Natural killer cell (primary cell): ENCODE measurements at regions not wholly inside any gene's neighbourhood (a gene's known extent, or its start where the extent isn't known, plus 50 kb on each side); places are given as distances from the start of the nearest gene placed in this dataset.

Source experiments
- ATAC-seq, 3 donors: fragments of 150-1000 bp in 2 of 3; fragments of 200-7000 bp in 1 of 3; cut with Tn5 transposase; 1 replicate in 1 of 3; 2 replicates in 2 of 3; pipeline ENCODE4 v1.10.0; 2021; ENCODE audit warnings: mild to moderate bottlenecking in 2 of 3, moderate library complexity in 2 of 3
- DNase-seq, 2 donors: peaks; one replicate each; pipeline versions ENCODE4 v3.0.0 to v3.0.0-alpha.2; 2013 to 2021; ENCODE audit warnings: mixed read lengths in 1 of 2
- H3K27ac ChIP-seq: one replicate; pipeline ENCODE4 v1.5.1; 2013; ENCODE audit warnings: mild to moderate bottlenecking, low read length
- H3K27me3 ChIP-seq: one replicate; pipeline ENCODE4 v1.6.1; 2013; ENCODE audit warnings: low read length; ENCODE audit not compliant: control insufficient read depth, insufficient read depth
- H3K36me3 ChIP-seq: one replicate; pipeline ENCODE4 v1.6.1; 2013; ENCODE audit warnings: low read length; ENCODE audit not compliant: control insufficient read depth, insufficient read depth
- H3K4me1 ChIP-seq: one replicate; pipeline ENCODE4 v1.6.1; 2013; ENCODE audit warnings: low read length; ENCODE audit not compliant: control insufficient read depth, insufficient read depth
- H3K4me3 ChIP-seq: one replicate; pipeline ENCODE4 v1.5.1; 2013; ENCODE audit warnings: low read length
- H3K9me3 ChIP-seq: one replicate; pipeline ENCODE4 v1.6.1; 2013; ENCODE audit warnings: low read length; ENCODE audit not compliant: control insufficient read depth, insufficient read depth
- H3K27ac Mint-ChIP-seq, 2 donors: one replicate each; pipeline ENCODE4 v1.8.0; 2022; ENCODE audit warnings: mild to moderate bottlenecking in 2 of 2, mixed read lengths in 2 of 2, moderate library complexity in 1 of 2
- H3K27me3 Mint-ChIP-seq, 2 donors: one replicate each; pipeline ENCODE4 v1.8.0; 2022; ENCODE audit warnings: low read depth in 2 of 2, mixed read lengths in 2 of 2
- H3K36me3 Mint-ChIP-seq: one replicate; pipeline ENCODE4 v1.8.0; 2022; ENCODE audit warnings: mixed read lengths
- H3K4me1 Mint-ChIP-seq, 2 donors: one replicate each; pipeline ENCODE4 v1.8.0; 2022; ENCODE audit warnings: mixed read lengths in 2 of 2
- H3K4me3 Mint-ChIP-seq: one replicate; pipeline ENCODE4 v1.8.0; 2022; ENCODE audit warnings: mild to moderate bottlenecking, moderate library complexity, mixed read lengths
- H3K9me3 Mint-ChIP-seq, 2 donors: one replicate each; pipeline ENCODE4 v1.8.0; 2022; ENCODE audit warnings: mixed read lengths in 2 of 2
- CTCF ChIP-seq: fragments of 200-600 bp; IDR thresholded peaks from one replicate; pipeline ENCODE4 v1.8.0; 2022; ENCODE audit warnings: antibody characterized with exemption
- WGBS: methylation state at CpG from one replicate; pipeline ENCODE4 v1.1.7; 2013; ENCODE audit warnings: missing lambda C conversion rate; ENCODE audit not compliant: insufficient coverage; 5-methylcytosine and 5-hydroxymethylcytosine counted together
- intact Hi-C: fragments of 100-400 bp; cut with micrococcal nuclease; formaldehyde crosslinking; loops from one replicate; pipeline ENCODE4 v1.14.2; 2022

GRCh38 chr5:109575506-109575905 is 114.2 kb upstream of the MAN2A1 start:
- ATAC-seq, result no peak
- Mint-ChIP-seq H3K4me1 (no peaks in the 10 kb centered on the region), H3K27ac (no peak overlapping the region), H3K27me3 (peaks cover 4 to 9% of the 10 kb centered on the region in 2 donors), H3K4me3 (no peak overlapping the region), H3K36me3 (no peaks in the 10 kb centered on the region), H3K9me3 (no peaks in the 10 kb centered on the region)
- no peak for TF ChIP-seq CTCF
- Histone ChIP-seq H3K27ac (no peak overlapping the region), H3K9me3 (no peaks in the 10 kb centered on the region), H3K36me3 (no peaks in the 10 kb centered on the region), H3K4me1 (no peaks in the 10 kb centered on the region), H3K27me3 (no peaks in the 10 kb centered on the region), H3K4me3 (no peak overlapping the region)
- WGBS, result 85% methylated on average over 2 of the region's 2 CpGs
- intact Hi-C loops, result no loop called here
- no peak for DNase-seq

- Mint-ChIP-seq H3K4me3 (no peak overlapping the region), H3K27ac (no peak overlapping the region), H3K4me1 (no peaks in the 10 kb centered on the region), H3K36me3 (no peaks in the 10 kb centered on the region), H3K9me3 (no peaks in the 10 kb centered on the region), H3K27me3 (peaks cover 4 to 9% of the 10 kb centered on the region in 2 donors)
- Histone ChIP-seq H3K27ac (no peak overlapping the region), H3K27me3 (no peaks in the 10 kb centered on the region), H3K36me3 (no peaks in the 10 kb centered on the region), H3K4me1 (no peaks in the 10 kb centered on the region), H3K9me3 (no peaks in the 10 kb centered on the region), H3K4me3 (no peak overlapping the region)
- ATAC-seq, result no peak
- intact Hi-C loops, result no loop called here
- DNase-seq, result no peak
- no peak for TF ChIP-seq CTCF
These were observed 114.7 kb upstream of the MAN2A1 start for GRCh38 chr5:109574985-109575384.

GRCh38 chr5:109573766-109574165 is 116.0 kb upstream of the MAN2A1 start:
- Histone ChIP-seq H3K27me3 (no peaks in the 10 kb centered on the region), H3K4me3 (no peak overlapping the region), H3K9me3 (no peaks in the 10 kb centered on the region), H3K27ac (no peak overlapping the region), H3K36me3 (no peaks in the 10 kb centered on the region), H3K4me1 (no peaks in the 10 kb centered on the region)
- DNase-seq, result no peak
- no peak for TF ChIP-seq CTCF
- Mint-ChIP-seq H3K27ac (no peak overlapping the region), H3K4me1 (no peaks in the 10 kb centered on the region), H3K27me3 (peaks cover 4 to 9% of the 10 kb centered on the region in 2 donors), H3K36me3 (no peaks in the 10 kb centered on the region), H3K4me3 (no peak overlapping the region), H3K9me3 (no peaks in the 10 kb centered on the region)
- 85% methylated on average over 3 of the region's 3 CpGs for WGBS
- intact Hi-C loops, result no loop called here
- ATAC-seq, result no peak

GRCh38 chr5:109573256-109573655 is 116.5 kb upstream of the MAN2A1 start:
- no peak overlapping the region for H3K27ac ChIP-seq
- Mint-ChIP-seq H3K9me3 (no peaks in the 10 kb centered on the region), H3K27ac (no peak overlapping the region), H3K36me3 (no peaks in the 10 kb centered on the region), H3K4me3 (no peak overlapping the region), H3K4me1 (no peaks in the 10 kb centered on the region), H3K27me3 (peaks cover 4 to 9% of the 10 kb centered on the region in 2 donors)
- no peaks in the 10 kb centered on the region for H3K9me3 ChIP-seq
- H3K4me1 ChIP-seq, result no peaks in the 10 kb centered on the region
- intact Hi-C loops, result no loop called here
- 95% methylated on average over 4 of the region's 4 CpGs for WGBS
- ATAC-seq (no peak), DNase-seq (no peak)
- H3K4me3 ChIP-seq, result no peak overlapping the region
- TF ChIP-seq CTCF, result no peak
- no peaks in the 10 kb centered on the region for H3K36me3 ChIP-seq
- H3K27me3 ChIP-seq, result no peaks in the 10 kb centered on the region
